ENCODE measurements at regions not wholly inside any gene's neighbourhood (a gene's known extent, or its start where the extent isn't known, plus 50 kb on each side); places are given as distances from the start of the nearest gene placed in this dataset.

DNA sequence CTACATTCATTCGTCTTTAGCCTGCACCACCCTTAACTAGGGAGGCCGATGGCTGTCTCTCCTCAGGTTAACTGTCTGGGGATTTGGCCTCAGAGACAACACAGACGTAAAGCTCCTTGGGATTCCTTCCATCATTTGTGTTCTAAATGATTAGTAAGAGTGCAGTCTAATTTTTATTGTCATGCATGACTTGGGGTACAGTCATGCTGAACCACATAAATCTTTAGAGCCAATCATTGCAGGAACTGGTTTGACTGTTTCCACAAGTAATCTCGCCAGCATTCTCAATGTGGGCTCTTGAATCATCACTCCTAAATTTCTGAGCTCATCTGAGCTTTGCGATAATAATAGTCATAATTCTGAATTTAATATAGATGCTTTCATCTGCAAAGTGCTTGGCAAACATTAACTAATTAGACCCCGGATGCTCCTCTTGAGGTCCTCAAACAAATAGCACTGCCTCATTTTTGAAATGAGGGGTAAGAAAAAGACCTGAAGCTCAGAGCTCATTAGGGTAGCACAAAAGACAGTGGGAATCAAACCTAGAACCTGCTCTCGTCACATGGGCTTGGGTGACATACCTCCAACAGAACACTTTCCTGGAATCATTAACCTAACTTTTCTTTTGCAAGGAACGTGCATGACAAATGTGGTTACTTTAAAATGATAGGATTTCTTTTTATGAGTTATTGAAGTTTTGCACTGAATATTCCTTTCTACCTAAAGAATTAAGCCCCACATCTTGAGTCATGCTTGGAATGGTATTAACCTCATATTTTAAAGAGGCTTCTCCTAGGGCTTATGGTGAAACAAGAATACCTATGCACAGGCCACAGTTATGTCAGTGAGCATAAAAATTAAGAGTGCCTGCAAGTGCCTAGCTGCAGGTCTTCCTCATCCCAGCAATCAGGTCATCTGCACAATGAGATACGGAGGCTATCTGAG, 118.9 kb upstream of the NRP1 start:
- no peak for DNase-seq

DNA sequence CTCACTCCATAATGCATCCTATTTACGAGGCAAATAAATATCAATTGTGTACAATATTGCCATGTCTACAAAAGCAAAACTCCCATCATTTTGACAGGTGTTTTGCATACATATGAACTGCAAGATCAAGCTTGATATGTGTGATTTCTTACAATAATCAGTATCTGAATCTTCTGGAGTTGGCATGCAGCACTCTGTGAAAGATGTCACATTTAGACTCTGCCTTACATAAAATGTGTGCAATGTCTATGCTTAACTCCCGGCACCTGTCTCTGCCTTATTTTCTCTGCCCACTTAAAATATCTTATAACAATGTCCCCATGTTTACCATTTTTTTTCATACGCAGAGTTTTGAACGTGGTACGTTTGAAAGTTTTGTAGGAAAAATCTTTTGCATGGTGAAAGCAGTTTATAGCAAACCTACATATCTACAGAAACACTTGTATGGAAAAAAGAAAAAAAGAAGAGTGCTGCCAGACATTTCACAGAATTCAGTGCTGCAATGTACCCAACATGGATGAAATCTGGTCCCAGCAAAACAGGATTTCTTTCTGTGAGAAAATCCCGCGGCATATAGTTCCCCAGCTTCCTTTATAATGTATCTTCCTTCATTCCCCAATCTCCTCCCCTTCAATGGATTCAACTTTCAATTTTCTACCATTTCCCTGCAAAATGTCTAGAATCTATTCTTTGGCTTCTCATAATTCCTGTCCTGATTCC, 114.1 kb upstream of the NRP1 start:
- DNase-seq, result no peak

GRCh38 chr10:33441561-33441960, 107.1 kb upstream of the NRP1 start:
- DNase-seq, result no peak

GRCh38 chr10:33434933-33435332, 100.5 kb upstream of the NRP1 start:
- DNase-seq, result no peak

GRCh38 chr10:33428682-33429081, 94.2 kb upstream of the NRP1 start:
- DNase-seq, result no peak

DNA sequence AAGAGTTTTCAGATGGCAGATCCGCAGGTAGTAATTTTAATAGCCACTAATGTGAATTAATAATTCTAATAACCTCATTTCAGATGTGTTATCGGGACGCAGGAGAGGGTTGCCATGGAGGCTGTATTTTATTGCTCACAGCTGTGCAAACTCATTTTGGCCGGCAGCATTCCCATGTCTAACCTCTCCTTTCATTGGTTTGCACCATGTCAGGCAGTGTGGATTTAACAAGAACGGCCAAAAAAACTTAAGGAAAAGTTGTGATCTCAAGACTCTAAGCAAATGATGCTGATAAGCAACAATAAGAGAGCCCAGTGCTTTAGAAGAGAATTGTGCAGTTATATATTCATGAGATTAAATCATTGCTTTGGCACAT, 88.7 kb upstream of the NRP1 start:
- DNase-seq, result no peak

- no peak for DNase-seq
Measured at GRCh38 chr10:33422471-33423153, 88.1 kb upstream of the NRP1 start.

GRCh38 chr10:33421789-33422462, 87.5 kb upstream of the NRP1 start:
- no peak for DNase-seq

GRCh38 chr10:33419311-33419710, 84.8 kb upstream of the NRP1 start:
- DNase-seq, result no peak

DNA sequence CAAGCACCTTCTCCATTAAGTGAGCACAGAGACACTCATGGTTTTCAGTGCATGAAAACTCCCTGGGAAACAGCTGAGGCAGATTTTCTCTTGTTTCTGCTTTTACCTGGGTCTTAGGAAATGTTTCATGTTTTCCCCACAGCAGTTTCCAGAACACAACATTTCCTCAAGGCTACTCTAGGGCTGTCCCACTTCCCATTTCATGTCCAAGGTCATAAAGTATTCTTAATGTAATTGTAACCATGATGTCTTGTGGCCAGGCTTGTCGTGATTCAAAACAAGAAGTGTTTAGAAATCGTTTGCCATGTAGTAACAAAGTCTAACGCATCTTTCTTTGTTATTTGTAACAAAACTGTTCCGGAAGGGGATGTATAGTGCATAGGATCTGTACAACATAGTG, 83.8 kb upstream of the NRP1 start:
- no peak for DNase-seq

- no peak for DNase-seq
Measured at GRCh38 chr10:33416691-33417090, 82.2 kb upstream of the NRP1 start.

DNA sequence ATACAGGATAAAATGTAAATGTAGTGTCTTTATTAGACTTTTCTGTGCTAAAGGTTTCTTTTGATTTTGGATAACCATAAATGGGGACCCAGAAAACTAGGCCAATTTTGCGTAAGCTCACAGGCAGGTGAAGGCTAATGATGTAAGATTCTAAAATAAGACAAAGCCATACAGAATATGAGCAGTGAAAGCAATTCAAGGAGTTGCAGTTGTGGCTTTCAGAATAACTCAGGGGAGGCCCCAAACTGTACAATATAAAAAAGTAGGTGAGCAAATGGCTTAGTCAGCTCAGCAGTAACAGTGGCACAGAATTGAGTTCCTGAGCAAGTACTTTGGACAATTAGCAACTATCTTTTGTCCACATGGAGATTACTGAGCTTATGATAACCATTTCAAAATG, 81.7 kb upstream of the NRP1 start:
- DNase-seq, result no peak

DNA sequence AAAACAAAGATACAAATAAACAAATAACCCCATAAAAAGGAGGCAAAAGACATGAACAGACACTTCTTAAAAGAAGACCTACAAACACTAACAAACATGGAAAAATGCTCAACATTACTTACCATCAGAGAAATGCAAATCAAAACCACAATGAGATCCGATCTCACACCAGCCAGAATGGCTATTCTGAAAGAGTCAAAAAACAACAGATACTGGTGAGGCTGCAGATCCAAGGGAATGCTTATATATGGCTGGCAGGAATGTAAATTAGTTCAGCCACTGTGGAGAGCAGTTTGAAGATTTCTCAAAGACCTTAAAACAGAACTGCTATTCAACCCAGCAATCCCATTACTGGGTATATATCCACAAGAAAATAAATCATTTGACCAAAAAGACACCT, 80.4 kb upstream of the NRP1 start:
- no peak for DNase-seq

- DNase-seq, result peak; percentile 6 to 12
Measured at GRCh38 chr10:33412653-33413361, 78.3 kb upstream of the NRP1 start.

DNA sequence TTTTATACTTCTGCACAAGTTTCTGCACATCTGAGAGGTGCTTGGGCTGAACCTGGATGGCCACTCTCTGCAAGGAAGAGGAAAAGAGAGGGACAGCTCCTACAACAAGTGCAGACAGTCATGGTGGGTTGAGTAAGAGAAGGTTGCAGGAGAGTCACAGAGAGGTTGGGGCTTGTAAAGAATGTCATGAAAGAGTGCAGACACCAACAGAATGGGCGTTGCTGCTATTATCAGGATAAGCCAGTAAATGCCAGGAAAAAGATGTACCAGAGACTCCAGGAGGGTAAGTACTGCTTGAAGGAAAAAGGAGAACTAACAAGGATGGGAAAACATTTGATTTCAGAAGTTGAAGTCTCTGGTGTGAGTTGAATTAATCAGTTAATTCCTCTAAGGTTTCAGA, 77.8 kb upstream of the NRP1 start:
- no peak for DNase-seq

DNA sequence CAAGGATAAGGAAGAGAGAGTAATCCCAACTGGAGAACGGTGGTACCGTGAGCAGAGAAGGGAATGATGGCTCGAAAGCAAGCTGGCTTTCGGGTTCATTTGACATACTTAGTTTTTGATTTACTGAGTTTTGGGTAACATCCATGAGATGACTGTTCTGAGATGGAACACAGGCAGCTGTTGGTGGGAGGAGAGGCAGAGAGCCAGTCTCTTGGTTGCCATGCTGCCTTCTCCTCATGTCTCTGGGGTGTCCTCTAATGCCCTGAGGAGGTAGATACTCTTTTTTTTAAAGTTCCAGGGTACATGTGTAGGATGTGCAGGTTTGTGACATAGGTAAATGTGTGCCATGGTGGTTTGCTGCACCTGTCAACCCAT, 76.4 kb upstream of the NRP1 start:
- no peak for DNase-seq

DNA sequence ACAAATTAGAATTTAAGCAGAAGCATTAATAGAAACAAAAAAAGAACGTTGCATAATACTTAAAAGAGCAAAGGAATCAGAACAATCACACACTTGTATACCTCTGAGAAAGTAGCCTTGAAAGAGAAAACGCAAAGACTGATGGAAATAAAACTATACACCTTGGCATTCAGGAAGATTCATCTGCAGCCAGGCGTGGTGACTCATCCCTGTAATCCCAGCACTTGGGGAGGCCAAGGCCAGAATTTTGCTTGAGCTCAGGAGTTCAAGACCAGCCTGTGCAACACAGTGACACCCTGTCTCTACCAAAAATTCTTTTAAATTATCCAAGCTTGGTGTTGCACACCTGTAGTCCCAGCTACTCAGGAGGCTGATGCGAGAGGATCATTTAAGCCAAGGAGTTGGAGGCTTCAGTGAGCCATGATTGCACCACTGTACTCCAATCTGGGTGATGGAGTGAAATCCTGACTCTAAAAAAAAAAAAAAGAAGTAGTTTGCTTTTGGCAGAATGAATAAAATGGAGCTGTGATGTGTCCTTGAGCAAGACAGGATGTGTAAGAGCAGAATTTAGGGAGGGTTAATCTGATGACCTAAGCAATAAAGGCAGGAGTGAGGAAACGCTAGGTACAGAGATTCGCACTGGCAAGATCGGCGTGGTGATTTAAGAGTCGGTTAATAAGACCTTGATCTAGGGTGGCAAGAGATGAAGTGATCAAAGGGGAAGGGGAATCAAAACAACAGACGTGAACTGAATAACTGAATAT, 75.8 kb upstream of the NRP1 start:
- no peak for DNase-seq

DNA sequence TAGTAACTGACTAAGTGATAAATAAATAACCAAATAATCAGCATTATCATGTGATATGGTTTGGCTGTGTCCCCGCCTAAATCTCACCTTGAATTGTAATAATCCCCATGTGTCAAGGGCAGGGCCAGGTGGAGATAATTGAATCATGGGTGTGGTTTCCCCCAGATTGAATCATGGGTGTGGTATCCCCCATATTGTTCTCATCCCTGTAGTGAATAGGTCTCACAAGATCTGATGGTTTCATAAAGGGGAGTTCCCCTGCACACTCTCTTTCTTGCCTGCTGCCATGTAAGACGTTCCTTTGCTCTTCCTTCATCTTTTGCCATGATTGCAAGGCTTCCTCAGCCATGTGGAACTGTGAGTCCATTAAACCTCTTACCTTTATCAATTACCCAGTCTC, 72.1 kb upstream of the NRP1 start:
- no peak for DNase-seq

GRCh38 chr10:33402220-33403073, 68.0 kb upstream of the NRP1 start:
- no peak for DNase-seq

- no peak for DNase-seq
Measured at GRCh38 chr10:33401300-33401699, 66.8 kb upstream of the NRP1 start.

- DNase-seq, result no peak
Measured at GRCh38 chr10:33398796-33399195, 64.3 kb upstream of the NRP1 start.
